ENCODE measurements at regions not wholly inside any gene's neighbourhood (a gene's known extent, or its start where the extent isn't known, plus 50 kb on each side); places are given as distances from the start of the nearest gene placed in this dataset.

- TF ChIP-seq, protein P1, sequence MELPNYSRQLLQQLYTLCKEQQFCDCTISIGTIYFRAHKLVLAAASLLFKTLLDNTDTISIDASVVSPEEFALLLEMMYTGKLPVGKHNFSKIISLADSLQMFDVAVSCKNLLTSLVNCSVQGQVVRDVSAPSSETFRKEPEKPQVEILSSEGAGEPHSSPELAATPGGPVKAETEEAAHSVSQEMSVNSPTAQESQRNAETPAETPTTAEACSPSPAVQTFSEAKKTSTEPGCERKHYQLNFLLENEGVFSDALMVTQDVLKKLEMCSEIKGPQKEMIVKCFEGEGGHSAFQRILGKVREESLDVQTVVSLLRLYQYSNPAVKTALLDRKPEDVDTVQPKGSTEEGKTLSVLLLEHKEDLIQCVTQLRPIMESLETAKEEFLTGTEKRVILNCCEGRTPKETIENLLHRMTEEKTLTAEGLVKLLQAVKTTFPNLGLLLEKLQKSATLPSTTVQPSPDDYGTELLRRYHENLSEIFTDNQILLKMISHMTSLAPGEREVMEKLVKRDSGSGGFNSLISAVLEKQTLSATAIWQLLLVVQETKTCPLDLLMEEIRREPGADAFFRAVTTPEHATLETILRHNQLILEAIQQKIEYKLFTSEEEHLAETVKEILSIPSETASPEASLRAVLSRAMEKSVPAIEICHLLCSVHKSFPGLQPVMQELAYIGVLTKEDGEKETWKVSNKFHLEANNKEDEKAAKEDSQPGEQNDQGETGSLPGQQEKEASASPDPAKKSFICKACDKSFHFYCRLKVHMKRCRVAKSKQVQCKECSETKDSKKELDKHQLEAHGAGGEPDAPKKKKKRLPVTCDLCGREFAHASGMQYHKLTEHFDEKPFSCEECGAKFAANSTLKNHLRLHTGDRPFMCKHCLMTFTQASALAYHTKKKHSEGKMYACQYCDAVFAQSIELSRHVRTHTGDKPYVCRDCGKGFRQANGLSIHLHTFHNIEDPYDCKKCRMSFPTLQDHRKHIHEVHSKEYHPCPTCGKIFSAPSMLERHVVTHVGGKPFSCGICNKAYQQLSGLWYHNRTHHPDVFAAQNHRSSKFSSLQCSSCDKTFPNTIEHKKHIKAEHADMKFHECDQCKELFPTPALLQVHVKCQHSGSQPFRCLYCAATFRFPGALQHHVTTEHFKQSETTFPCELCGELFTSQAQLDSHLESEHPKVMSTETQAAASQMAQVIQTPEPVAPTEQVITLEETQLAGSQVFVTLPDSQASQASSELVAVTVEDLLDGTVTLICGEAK (IDR thresholded peaks at IDR 0.05; ENCODE audit: borderline replicate concordance) = no peak
- TF ChIP-seq BMI1 (IDR thresholded peaks at IDR 0.05; ENCODE audit: borderline replicate concordance) (no peak), CHD4 (IDR thresholded peaks at IDR 0.05) (no peak), ZNF217 (IDR thresholded peaks at IDR 0.05) (no peak), NR2C2 (IDR thresholded peaks at IDR 0.05; ENCODE audit: borderline replicate concordance, control insufficient read depth, insufficient read length, low read depth) (no peak), FOXM1 (IDR thresholded peaks at IDR 0.05; ENCODE audit: low read depth, low read length) (no peak), ZSCAN29 (IDR thresholded peaks at IDR 0.05) (no peak), NFIC (IDR thresholded peaks at IDR 0.05; ENCODE audit: low read depth, low read length) (no peak), GABPA (IDR thresholded peaks at IDR 0.05; ENCODE audit: low read depth) (no peak)
- TF ChIP-seq, protein P2, sequence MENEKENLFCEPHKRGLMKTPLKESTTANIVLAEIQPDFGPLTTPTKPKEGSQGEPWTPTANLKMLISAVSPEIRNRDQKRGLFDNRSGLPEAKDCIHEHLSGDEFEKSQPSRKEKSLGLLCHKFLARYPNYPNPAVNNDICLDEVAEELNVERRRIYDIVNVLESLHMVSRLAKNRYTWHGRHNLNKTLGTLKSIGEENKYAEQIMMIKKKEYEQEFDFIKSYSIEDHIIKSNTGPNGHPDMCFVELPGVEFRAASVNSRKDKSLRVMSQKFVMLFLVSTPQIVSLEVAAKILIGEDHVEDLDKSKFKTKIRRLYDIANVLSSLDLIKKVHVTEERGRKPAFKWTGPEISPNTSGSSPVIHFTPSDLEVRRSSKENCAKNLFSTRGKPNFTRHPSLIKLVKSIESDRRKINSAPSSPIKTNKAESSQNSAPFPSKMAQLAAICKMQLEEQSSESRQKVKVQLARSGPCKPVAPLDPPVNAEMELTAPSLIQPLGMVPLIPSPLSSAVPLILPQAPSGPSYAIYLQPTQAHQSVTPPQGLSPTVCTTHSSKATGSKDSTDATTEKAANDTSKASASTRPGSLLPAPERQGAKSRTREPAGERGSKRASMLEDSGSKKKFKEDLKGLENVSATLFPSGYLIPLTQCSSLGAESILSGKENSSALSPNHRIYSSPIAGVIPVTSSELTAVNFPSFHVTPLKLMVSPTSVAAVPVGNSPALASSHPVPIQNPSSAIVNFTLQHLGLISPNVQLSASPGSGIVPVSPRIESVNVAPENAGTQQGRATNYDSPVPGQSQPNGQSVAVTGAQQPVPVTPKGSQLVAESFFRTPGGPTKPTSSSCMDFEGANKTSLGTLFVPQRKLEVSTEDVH (IDR thresholded peaks at IDR 0.05; ENCODE audit: low read depth, partially characterized antibody) = no peak
These were observed 274.1 kb upstream of the CYRIA start (continued) for GRCh38 chr2:16939771-16940170.
